ENCODE measurements at regions not wholly inside any gene's neighbourhood (a gene's known extent, or its start where the extent isn't known, plus 50 kb on each side); places are given as distances from the start of the nearest gene placed in this dataset.

GRCh38 chr1:68785328-68785727, 288.4 kb upstream of the DEPDC1 start:
- H3K4me1 Mint-ChIP-seq: no peaks in the 10 kb centered on the region
- Histone ChIP-seq H3K4me1 (ENCODE audit: control insufficient read depth, insufficient read depth, low read length) (no peaks in the 10 kb centered on the region), H3K9me3 (ENCODE audit: control insufficient read depth, low read length) (peaks cover 4% of the 10 kb centered on the region), H3K36me3 (ENCODE audit: control insufficient read depth, insufficient read depth, low read length) (no peaks in the 10 kb centered on the region), H3K4me3 (ENCODE audit: low read length) (no peak overlapping the region), H3K27ac (ENCODE audit: low read depth, low read length) (no peak overlapping the region), H3K9ac (ENCODE audit: extremely low read depth, low read length, poor library complexity, severe bottlenecking) (no peak overlapping the region), H3K27me3 (ENCODE audit: control insufficient read depth, insufficient read depth, low read length, poor library complexity, severe bottlenecking) (no peaks in the 10 kb centered on the region)
- peaks cover 5% of the 10 kb centered on the region for H3K9me3 Mint-ChIP-seq
- DNase-seq: no peak
- no peak for TF ChIP-seq CTCF (conservative IDR thresholded peaks at IDR 0.05)
- WGBS, 2 experiments (ENCODE audit: insufficient coverage in 1 of 2, insufficient read length in 1 of 2): 0 to 51% methylated on average over 1 to 2 of the region's 2 CpGs
- no peaks in the 10 kb centered on the region for H3K27me3 Mint-ChIP-seq (ENCODE audit: insufficient read depth)
- no peaks in the 10 kb centered on the region for H3K36me3 Mint-ChIP-seq (ENCODE audit: low read depth)
- H3K4me3 Mint-ChIP-seq: no peak overlapping the region
- H3K27ac Mint-ChIP-seq: no peak overlapping the region

GRCh38 chr1:68788762-68789161, 291.9 kb upstream of the DEPDC1 start:
- 70% methylated on average over 1 of the region's 1 CpG; no CpG with 5 or more reads in 1 of the 2 experiments for WGBS, 2 experiments (ENCODE audit: insufficient coverage in 1 of 2, insufficient read length in 1 of 2)
- no peak overlapping the region for H3K27ac Mint-ChIP-seq
- no peak overlapping the region for H3K4me3 Mint-ChIP-seq
- H3K4me1 Mint-ChIP-seq: no peaks in the 10 kb centered on the region
- H3K9ac ChIP-seq (ENCODE audit: extremely low read depth, low read length, poor library complexity, severe bottlenecking): no peak overlapping the region
- H3K9me3 ChIP-seq (ENCODE audit: control insufficient read depth, low read length): no peaks in the 10 kb centered on the region
- no peaks in the 10 kb centered on the region for H3K27me3 ChIP-seq (ENCODE audit: control insufficient read depth, insufficient read depth, low read length, poor library complexity, severe bottlenecking)
- H3K9me3 Mint-ChIP-seq: no peaks in the 10 kb centered on the region
- H3K27me3 Mint-ChIP-seq (ENCODE audit: insufficient read depth): no peaks in the 10 kb centered on the region
- no peak overlapping the region for H3K27ac ChIP-seq (ENCODE audit: low read depth, low read length)
- H3K36me3 Mint-ChIP-seq (ENCODE audit: low read depth): no peaks in the 10 kb centered on the region
- H3K4me3 ChIP-seq (ENCODE audit: low read length): no peak overlapping the region
- H3K36me3 ChIP-seq (ENCODE audit: control insufficient read depth, insufficient read depth, low read length): no peaks in the 10 kb centered on the region
- DNase-seq: no peak
- no peak for TF ChIP-seq CTCF (conservative IDR thresholded peaks at IDR 0.05)
- no peaks in the 10 kb centered on the region for H3K4me1 ChIP-seq (ENCODE audit: control insufficient read depth, insufficient read depth, low read length)

- no peak overlapping the region for H3K27ac ChIP-seq (ENCODE audit: low read depth, low read length)
- no peaks in the 10 kb centered on the region for H3K9me3 Mint-ChIP-seq
- no peaks in the 10 kb centered on the region for H3K4me1 ChIP-seq (ENCODE audit: control insufficient read depth, insufficient read depth, low read length)
- H3K27me3 ChIP-seq (ENCODE audit: control insufficient read depth, insufficient read depth, low read length, poor library complexity, severe bottlenecking): no peaks in the 10 kb centered on the region
- H3K36me3 Mint-ChIP-seq (ENCODE audit: low read depth): no peaks in the 10 kb centered on the region
- no peaks in the 10 kb centered on the region for H3K27me3 Mint-ChIP-seq (ENCODE audit: insufficient read depth)
- no peak overlapping the region for H3K4me3 Mint-ChIP-seq
- no peak overlapping the region for H3K27ac Mint-ChIP-seq
- TF ChIP-seq CTCF (conservative IDR thresholded peaks at IDR 0.05): peak; percentile 66
- DNase-seq: peak; percentile 61
- H3K4me3 ChIP-seq (ENCODE audit: low read length): no peak overlapping the region
- H3K4me1 Mint-ChIP-seq: no peaks in the 10 kb centered on the region
- no peaks in the 10 kb centered on the region for H3K36me3 ChIP-seq (ENCODE audit: control insufficient read depth, insufficient read depth, low read length)
- no peak overlapping the region for H3K9ac ChIP-seq (ENCODE audit: extremely low read depth, low read length, poor library complexity, severe bottlenecking)
- no peaks in the 10 kb centered on the region for H3K9me3 ChIP-seq (ENCODE audit: control insufficient read depth, low read length)
- WGBS, 2 experiments (ENCODE audit: insufficient coverage in 1 of 2, insufficient read length in 1 of 2): 86 to 100% methylated on average over 1 to 3 of the region's 3 CpGs
Measured at GRCh38 chr1:68791800-68792199, 294.9 kb upstream of the DEPDC1 start.

Data from endodermal cell (in vitro differentiated cells).